Parathyroid adenoma (tissue), 2 donors: ENCODE measurements at regions not wholly inside any gene's neighbourhood (a gene's known extent, or its start where the extent isn't known, plus 50 kb on each side); places are given as distances from the start of the nearest gene placed in this dataset.

Experiments
- H2AFZ ChIP-seq: fragments of 300-600 bp; sonication (generic); one replicate; pipeline ENCODE4 v1.7.0; 2017; ENCODE audit warnings: antibody characterized with exemption, mild to moderate bottlenecking
- H3K27ac ChIP-seq: fragments of 300-600 bp; sonication (generic); one replicate; pipeline ENCODE4 v1.7.0; 2017
- H3K27me3 ChIP-seq: fragments of 300-600 bp; sonication (generic); one replicate; pipeline ENCODE4 v1.7.0; 2017; ENCODE audit warnings: low read length; ENCODE audit not compliant: control insufficient read depth, insufficient read depth
- H3K36me3 ChIP-seq: fragments of 300-600 bp; sonication (generic); one replicate; pipeline ENCODE4 v1.7.0; 2017; ENCODE audit warnings: low read length; ENCODE audit not compliant: control insufficient read depth, insufficient read depth
- H3K4me1 ChIP-seq: fragments of 300-600 bp; sonication (generic); one replicate; pipeline ENCODE4 v1.7.0; 2017; ENCODE audit warnings: control low read depth
- H3K4me2 ChIP-seq: fragments of 300-600 bp; sonication (generic); one replicate; pipeline ENCODE4 v1.7.0; 2017; ENCODE audit warnings: low read length
- H3K4me3 ChIP-seq: fragments of 300-600 bp; sonication (generic); one replicate; pipeline ENCODE4 v1.7.0; 2017; ENCODE audit warnings: low read depth, low read length
- H3K79me2 ChIP-seq: fragments of 300-600 bp; sonication (generic); one replicate; pipeline ENCODE4 v1.7.0; 2017; ENCODE audit warnings: control low read depth
- H3K9ac ChIP-seq: fragments of 300-600 bp; sonication (generic); one replicate; pipeline ENCODE4 v1.7.0; 2017; ENCODE audit warnings: mild to moderate bottlenecking
- H3K9me3 ChIP-seq: fragments of 300-600 bp; sonication (generic); one replicate; pipeline ENCODE4 v1.7.0; 2017; ENCODE audit warnings: low read length; ENCODE audit not compliant: control insufficient read depth
- CTCF ChIP-seq: fragments of 300-600 bp; sonication (generic); IDR thresholded peaks from one replicate; pipeline ENCODE4 v1.7.0; 2017; ENCODE audit warnings: antibody characterized with exemption, mild to moderate bottlenecking
- donor health status: primary hyperparathyroidism.

GRCh38 chr3:29212789-29213433 lies 68.0 kb upstream of the RBMS3 start:
- no peak for TF ChIP-seq CTCF
- H3K4me2 ChIP-seq = no peak overlapping the region
- H3K36me3 ChIP-seq = no peaks in the 10 kb centered on the region
- H3K27me3 ChIP-seq = no peaks in the 10 kb centered on the region
- H3K79me2 ChIP-seq = no peaks in the 10 kb centered on the region
- H3K4me3 ChIP-seq = no peak overlapping the region
- no peaks in the 10 kb centered on the region for H3K4me1 ChIP-seq
- H3K9ac ChIP-seq = no peak overlapping the region
- no peak overlapping the region for H2AFZ ChIP-seq
- H3K9me3 ChIP-seq = no peaks in the 10 kb centered on the region
- no peak overlapping the region for H3K27ac ChIP-seq

GRCh38 chr3:29214009-29214658 lies 66.7 kb upstream of the RBMS3 start:
- H3K27ac ChIP-seq = no peak overlapping the region

GRCh38 chr3:29215948-29216347 lies 64.9 kb upstream of the RBMS3 start:
- Histone ChIP-seq H3K27me3 (no peaks in the 10 kb centered on the region), H3K79me2 (no peaks in the 10 kb centered on the region), H3K36me3 (no peaks in the 10 kb centered on the region), H3K9me3 (no peaks in the 10 kb centered on the region), H3K4me3 (no peak overlapping the region), H2AFZ (no peak overlapping the region), H3K9ac (no peak overlapping the region), H3K4me2 (no peak overlapping the region), H3K4me1 (no peaks in the 10 kb centered on the region), H3K27ac (no peak overlapping the region)
- no peak for TF ChIP-seq CTCF

More at GRCh38 chr3:29214009-29214658, 66.7 kb upstream of the RBMS3 start:
- Histone ChIP-seq H2AFZ (no peak overlapping the region), H3K79me2 (no peaks in the 10 kb centered on the region), H3K4me1 (no peaks in the 10 kb centered on the region), H3K4me3 (no peak overlapping the region), H3K9ac (no peak overlapping the region), H3K27me3 (no peaks in the 10 kb centered on the region), H3K4me2 (no peak overlapping the region), H3K36me3 (no peaks in the 10 kb centered on the region), H3K9me3 (no peaks in the 10 kb centered on the region)
- TF ChIP-seq CTCF = no peak

- Histone ChIP-seq H3K79me2 (no peaks in the 10 kb centered on the region), H3K27ac (no peak overlapping the region), H3K4me3 (no peak overlapping the region), H3K9ac (no peak overlapping the region), H3K36me3 (no peaks in the 10 kb centered on the region), H2AFZ (no peak overlapping the region), H3K27me3 (no peaks in the 10 kb centered on the region), H3K4me2 (no peak overlapping the region), H3K9me3 (no peaks in the 10 kb centered on the region), H3K4me1 (no peaks in the 10 kb centered on the region)
- TF ChIP-seq CTCF = no peak
These were observed 54.2 kb upstream of the RBMS3 start for GRCh38 chr3:29226706-29227105.

GRCh38 chr3:29227307-29227706 lies 53.6 kb upstream of the RBMS3 start:
- H3K4me3 ChIP-seq = no peak overlapping the region
- H3K9ac ChIP-seq = no peak overlapping the region
- H3K79me2 ChIP-seq = no peaks in the 10 kb centered on the region
- no peak for TF ChIP-seq CTCF
- H3K4me2 ChIP-seq = no peak overlapping the region
- no peaks in the 10 kb centered on the region for H3K4me1 ChIP-seq
- H3K36me3 ChIP-seq = no peaks in the 10 kb centered on the region
- no peak overlapping the region for H2AFZ ChIP-seq
- no peaks in the 10 kb centered on the region for H3K9me3 ChIP-seq
- H3K27me3 ChIP-seq = no peaks in the 10 kb centered on the region
- no peak overlapping the region for H3K27ac ChIP-seq
